GM21390 (cell line): ENCODE measurements at regions not wholly inside any gene's neighbourhood (a gene's known extent, or its start where the extent isn't known, plus 50 kb on each side); places are given as distances from the start of the nearest gene placed in this dataset.
"Not testable (repeated sequence)": the region's sequence is repeated elsewhere in the genome, so short reads cannot be mapped to it uniquely, and the experiment has no call there.

ENCODE experiments used
- ATAC-seq: cut with Tn5 transposase; IDR thresholded peaks from one replicate; pipeline ENCODE4 v1.9.1; 2021; ENCODE audit not compliant: unreplicated experiment

DNA sequence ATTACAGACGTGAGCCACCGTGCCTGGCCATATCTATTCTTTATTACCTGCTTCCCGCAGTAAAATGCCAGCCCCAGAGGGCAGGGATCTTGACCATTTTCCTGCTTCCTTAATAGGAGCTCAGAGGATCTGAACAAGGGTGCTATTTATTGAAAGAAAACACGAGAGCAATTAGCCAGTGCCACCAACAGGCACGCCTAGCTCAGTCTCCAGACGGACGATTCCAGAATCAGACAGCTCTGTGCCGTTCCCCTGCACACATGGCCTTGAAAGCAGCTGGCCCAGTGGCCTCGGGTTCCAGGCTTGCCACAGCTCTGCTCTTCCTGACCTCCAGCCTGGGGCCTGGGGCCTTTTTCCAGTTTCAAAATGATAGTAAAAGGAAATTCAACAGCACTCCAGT lies 135.2 kb upstream of the RFLNA start:
- ATAC-seq, result no peak

DNA sequence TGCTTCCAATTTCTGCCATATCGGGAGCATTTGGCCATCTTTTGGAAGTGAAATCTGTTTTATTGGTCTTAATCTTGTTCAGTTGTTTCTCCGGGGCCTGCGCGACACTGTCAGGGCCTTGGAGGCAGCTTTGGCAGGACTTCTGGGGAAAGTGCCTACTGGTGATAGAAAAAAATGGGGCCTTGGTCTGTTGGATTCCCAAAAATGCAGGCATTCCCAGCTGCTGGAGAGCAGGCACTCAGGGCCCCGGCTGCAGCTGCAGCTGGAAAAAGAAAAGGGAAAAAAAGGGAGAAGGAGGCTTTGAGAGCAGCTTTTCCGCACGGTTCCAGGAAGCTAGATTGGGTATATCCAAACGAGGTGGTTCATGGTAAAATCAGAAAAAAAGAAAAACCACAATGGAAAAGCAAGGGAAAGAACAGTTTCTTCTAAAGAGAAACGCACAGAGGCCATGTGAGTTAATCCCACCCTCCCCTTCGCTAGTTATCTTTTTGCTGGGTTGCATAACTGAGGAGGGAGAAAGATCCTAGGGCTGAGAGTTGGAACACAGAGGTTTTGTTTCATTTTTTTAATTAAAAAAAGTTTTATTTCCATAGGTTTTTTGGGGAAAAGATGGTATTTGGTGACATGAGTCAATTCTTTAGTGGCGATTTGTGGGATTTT lies 134.7 kb upstream of the RFLNA start:
- no peak for ATAC-seq

DNA sequence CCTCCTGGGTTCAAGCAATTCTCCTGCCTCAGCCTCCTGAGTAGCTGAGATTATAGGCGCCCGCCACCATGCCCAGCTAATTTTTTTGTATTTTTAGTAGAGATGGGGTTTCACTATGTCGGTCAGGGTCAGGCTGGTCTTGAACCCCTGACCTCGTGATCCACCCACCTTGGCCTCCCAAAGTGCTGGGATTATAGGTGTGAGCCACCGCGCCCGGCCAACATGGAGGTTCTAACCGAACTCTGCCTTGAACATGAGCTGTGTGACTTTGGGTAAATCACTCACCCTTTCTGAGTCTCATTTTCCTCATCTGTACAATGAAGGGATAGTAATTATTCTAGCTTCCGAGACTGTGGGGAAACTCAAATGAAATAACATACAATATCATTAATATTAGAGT lies 133.5 kb upstream of the RFLNA start:
- ATAC-seq, result not testable (repeated sequence)

DNA sequence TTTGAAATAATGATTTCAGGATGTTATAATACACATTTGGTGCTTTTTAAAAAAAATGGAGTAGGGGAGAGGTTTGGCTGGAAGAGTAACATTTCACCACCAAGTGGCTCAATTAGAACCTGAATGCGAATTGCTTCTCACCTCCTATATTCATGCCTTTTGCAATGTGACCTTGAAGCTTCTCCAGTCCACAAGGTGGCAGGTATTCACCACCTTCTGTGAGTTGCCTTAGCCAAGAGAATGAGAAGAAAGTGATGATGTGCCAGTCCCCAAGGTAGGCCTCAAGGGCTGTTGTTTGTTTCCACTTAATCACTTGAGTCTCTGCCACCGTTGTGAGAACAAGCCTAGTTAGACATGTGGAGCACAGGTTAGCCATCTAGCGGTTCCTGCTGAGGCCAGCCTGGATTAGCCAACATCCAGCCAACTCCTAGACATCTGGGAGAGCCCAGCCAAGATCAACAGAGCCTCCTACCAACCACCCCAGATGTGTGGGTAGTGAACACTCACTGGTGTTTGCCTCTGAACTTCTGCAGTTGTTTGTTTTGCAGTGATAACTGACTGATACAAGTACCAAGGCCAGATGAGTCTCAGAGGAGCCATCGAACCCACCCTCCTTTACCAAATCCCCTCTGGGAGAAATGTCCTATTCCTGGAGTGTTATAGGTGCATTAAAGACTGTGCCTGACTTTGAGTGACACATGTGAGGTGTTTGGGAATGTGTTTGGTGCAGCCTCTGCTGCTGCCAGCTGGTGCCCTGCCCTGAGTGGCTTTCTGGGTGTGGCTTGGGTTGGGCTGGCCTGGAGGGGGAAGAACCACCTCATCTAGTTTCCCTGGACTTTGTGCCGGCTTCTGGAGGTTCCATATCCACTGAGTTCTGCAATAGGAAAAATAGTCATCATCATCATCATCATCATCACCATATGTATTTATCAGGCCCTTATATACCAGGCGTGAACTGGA lies 132.5 kb upstream of the RFLNA start:
- ATAC-seq, result no peak

DNA sequence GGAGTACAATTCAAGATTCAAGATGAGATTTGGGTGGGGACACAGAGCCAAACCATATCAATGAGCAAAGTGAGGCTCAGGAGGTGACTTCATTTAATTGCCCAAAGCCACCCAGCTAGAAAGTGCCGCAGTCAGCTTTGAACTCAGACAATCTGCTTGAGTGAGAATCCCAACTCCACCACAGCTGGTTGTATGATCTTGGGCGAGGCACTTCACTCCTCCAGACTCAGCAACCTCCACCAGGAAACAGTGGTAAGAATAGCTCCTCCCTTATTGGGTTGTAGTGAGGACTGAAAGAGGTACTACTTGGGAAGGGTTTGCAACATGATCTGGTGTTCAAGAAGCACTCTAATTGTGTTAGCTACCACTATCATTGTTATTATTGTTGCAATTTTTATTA lies 129.2 kb upstream of the RFLNA start:
- ATAC-seq, result no peak

DNA sequence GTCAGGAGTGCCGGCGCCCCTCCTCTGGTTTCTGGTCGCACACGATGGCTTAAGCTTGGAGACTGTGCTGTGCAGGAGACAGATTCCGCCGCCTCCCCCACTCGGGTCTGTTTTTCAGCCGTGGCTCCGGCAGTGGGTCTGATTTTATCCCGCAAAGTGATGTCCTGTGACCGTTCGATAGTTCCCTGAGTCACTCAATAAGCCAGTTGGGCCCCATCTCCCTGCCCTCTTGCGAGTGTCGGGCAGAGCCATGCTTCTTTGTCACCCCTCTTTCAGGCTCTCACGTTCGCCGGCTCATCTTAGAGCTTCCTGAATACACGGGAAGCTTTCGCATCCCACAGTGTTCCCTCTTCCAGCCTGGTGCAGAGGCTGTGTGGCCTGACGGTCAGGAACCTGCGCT lies 127.8 kb upstream of the RFLNA start:
- ATAC-seq, result no peak

DNA sequence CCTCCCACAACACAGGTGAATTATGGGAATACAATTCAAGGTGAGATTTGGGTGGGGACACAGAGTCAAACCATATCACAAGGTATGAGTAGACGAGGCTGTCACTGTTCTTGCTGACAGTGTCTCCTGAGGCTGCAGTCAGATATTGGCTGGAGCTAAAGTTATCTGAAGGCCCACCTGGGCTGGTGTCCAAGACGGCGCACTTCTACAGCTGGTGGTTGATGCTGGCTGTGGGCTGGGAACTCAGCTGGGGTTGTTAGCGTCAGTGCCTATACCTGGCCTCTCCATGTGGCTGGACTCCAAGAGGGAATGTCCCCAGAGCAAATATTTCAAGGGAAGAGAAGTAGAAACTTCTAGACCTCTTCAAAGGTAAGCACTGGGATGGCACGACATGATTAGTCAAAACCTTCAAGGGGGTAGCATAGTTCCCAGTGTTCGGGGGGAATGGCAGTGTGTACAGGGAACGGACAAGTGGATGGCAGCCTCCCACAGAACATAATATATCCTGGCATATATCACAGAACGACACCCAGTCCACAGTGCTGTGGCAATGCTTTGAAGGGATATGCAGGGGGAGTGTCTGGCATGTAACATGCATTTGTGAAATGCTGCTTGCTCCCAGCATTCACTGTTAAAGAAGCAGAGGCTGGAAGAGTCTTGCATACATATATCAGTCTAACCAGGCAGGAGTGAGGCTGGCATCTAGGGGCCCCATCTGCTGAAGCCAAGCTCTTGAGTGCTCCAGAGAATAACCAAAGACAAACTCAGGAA lies 126.7 kb upstream of the RFLNA start:
- ATAC-seq, result no peak

DNA sequence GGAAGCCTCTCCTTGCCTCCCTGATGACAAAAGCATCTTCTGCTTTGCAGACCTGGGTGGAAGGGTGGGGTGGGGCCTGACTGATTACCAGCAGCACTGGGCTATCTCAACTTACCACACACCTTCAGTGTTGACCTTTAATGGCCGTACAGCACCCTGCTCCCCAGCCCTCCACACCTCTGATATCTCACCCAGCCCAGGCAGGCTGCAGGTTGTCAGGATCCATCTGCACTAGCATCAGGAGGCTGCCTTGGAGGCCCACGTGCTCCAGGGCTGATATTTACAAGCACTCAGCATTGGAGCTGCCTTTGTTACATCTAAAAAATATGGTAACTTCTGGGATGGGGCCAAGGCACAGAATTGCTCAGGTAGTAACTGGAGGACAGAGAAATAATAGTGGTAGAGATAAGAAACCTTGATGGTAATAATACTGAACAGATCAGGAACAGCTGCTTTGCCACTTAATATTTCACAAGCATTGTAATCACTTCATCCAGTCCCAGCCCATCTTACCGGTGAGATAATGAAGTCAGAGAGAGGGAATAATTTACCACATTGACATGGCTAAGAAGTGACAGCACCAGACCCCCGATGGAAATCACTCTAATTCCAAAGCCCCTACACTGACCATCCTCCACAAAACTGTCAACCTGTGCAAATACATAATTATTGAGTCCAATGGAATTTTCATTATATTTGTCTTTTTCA lies 125.2 kb upstream of the RFLNA start:
- no peak for ATAC-seq

DNA sequence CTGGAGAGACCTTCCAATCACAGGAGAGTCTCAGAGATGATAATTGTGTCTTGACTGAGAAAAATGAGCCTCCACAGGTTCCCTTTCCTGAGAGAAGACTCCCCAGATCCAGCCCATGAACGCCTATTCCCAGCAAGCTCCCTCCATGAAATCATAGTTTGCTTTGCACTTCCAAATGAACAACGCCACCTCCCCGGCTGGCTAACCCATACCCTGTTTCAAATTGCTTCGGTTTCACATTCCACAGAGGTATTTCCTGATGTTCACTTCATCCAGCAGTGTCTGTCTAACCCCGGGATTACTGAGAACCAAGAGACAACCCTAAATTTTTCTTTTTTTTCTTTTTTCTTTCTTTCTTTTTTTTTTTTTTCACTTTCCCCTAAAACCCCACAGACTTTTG lies 124.1 kb upstream of the RFLNA start:
- ATAC-seq, result no peak

DNA sequence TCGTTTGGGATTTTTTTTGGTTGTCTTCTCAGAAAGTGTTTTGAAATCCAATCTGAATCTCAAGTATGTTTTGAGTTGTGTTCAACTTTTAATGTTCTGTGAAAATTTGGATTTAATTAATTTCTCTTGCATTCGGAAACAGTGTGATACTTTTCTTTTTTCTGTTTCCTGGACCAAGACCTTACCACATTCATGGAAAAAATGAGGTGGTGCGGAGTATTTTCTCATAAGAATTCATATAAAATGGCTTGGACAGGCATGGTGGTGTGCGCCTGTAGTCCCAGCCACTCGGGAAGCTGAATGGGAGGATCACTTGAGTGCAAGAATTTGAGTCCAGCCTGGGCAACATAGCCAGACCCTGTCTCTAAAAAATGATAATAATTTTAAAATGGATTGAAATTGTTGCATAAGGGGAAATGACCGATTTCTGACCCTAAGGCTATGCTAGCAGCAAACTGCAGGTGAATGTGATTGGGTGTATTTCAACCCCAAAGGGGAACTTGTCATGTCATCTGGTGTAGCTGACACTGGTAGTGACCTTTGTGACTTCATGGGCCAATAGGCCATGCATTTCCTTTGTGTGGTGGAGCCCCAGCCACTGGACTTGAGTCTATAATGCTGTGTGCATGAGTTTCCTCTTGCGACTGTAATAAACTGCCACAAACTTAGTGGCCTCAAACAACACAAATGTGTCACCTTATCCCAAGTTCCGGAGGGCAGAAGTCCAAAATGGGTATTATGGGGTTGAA lies 123.5 kb upstream of the RFLNA start:
- no peak for ATAC-seq

DNA sequence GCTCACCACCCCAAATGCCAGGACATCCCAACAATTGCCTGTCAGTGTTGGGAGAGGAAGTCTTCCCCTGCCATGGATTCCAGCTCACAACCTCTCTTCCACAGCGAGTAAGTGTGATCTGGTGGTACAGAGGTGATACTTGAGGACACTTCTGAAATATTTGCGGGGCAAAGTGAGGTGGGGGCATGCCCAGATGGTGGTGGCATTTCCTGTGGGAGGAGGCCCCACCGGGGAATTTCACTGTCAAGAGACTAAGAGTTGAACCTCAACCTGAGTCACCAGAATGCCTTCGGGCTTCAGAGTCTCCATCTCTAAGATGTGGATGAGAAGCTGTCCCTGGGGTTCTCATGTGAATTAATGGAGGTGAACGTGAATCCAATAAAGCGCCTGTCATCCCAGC lies 122.3 kb upstream of the RFLNA start:
- no peak for ATAC-seq

DNA sequence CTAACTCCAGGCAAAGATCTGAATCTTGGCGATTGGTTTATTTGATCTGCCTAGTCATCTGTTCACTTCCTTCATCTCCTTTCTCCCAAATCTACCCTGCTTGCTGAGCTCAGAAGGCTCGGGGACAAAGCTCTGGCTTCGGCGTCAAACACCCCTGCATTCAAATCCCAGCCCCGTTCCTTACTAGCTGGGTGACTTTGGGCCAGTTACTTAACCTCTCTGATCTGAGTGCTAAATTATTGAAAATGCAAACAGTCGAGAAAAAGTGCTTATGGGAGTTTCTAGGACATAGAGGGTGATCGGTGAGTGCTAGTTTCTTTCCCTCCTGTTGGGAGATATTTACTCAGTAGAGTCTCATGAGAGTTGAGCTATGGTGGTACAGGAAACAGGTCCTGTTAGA lies 121.2 kb upstream of the RFLNA start:
- no peak for ATAC-seq

DNA sequence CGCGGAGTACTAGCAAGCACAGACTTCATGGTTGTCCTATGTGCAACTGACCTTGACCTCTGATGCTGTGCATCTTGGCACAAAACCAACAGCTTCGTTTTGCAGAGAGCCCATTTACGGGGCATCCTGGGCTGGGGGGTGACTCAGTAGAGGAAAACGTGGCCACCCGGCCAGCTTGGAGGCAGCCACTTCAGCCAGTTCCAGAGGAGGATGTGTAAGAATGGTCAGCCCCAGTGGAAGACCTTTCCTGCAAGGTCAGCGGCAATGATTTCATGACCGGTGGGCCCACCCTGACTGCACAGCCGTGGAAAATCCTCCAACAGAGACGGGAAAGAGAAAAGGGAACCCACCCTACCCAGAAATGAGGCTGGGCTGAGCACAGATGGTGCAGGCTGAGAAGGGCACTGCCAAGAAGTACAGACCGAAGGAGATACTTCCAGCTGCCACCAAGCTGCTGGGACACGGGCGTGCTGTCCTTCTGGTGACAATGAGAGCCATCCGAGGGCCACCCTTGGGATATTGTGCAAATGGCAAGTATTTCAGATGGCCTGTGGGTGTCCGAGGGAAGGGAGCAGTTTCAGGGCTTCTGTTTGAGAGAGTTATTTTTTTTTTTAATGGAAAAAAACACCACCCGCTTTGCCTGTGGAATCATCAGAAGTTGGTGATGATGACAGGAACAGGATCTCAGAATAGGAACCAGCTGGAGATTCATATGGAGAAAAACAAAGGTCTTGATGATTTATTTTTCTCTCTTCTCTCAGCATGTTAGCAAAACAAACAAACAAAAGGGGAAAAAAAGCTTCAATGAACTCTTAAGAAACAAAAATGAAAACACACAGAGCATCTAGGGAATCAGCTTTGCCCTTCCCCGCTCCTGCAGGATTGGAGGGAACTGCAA lies 120.2 kb upstream of the RFLNA start:
- ATAC-seq, result no peak

DNA sequence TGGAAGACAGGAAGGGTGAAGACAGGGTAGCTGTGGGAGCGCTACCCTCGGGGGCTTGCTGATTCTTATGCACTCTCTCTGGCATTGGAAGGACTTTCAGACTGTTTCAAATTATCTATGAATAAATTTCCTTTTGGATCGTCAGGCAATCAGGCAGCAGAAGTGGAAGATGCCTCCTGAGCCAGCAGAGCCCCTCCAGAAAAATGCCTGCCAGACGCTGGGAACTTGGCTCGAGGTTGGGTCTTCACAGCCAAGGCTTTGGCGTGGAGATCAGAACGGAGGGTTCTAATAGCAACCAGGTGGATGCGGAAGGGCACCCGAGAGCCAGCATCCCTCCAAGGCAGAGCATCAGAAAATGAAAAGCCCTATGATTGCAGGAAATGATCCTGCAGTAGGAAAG lies 119.2 kb upstream of the RFLNA start:
- no peak for ATAC-seq

DNA sequence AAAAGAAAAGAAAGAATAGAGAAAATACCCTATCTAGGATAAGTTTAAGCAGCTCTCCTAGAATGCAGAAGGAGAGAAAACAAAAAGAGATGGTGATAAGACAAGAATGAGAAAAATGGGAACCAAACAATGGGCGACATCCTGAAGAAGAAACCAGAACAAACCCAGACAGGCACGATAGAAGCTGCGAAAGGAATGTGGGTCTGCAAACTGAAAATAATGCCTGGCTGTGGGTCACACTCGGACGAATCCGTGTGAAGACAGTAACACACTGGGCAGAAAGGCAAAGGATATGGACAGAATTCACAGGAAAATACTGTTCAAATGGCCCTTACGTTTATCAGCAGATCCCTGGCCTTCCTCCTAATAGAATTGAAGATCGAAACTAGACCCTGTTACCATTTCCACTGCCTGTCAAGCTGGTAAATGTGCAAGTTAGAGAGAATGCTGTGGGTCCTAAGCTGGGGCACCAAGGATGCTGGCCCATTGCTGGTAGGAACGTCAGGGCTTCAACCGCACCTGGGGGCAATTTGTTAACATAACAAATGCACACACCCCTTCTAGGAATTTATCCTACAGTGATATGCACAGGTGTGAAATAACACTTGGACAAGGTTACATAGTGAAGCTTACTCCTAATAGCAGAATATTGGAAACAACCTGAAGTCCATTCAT lies 117.5 kb upstream of the RFLNA start:
- ATAC-seq, result no peak

DNA sequence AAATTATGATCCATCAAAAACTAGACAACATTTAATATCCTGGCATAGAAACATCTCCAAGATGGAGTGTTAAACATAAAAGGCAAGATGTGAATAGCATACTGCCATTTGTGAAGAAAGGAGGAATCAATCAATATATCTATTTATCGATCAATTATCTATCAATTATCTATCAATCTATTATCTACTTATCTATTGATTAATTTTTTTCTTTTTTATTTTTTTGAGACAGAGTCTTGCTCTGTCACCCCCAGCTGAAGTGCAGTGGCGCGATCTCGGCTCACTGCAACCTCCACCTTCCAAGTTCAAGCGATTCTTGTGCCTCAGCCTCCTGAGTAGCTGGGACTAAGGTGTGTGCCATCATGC lies 117.0 kb upstream of the RFLNA start:
- no peak for ATAC-seq

DNA sequence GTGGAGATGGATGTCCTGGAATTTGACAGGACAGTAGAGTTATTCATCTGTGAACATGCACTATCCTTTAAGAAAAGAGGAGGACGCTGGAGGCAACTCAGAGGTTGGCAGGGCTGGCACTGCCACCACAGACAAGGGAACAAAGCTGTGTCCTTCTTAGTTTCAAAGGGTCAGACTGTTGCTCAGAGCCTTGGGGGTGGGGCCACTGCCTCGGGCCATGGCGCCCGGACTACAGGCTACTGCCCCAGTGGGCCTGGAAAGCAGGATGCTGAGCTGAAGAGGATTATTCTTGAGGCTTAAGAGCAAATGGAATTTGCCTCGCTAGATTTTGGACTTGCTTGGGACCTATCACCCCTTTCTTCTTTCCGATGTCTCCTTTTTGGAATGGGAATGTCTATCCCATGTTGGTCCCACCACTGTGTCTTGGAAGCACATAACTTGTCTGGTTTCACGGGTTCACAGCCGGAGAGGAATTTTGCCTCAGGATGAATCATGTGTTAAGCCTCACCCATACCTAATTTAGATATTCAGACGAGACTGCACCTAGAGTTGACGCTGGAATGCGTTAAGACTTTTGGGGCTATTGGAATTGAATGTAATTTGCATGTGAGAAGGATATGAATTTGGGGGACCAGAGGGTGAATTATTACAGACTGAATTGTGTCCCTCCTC lies 114.8 kb upstream of the RFLNA start:
- ATAC-seq, result no peak

DNA sequence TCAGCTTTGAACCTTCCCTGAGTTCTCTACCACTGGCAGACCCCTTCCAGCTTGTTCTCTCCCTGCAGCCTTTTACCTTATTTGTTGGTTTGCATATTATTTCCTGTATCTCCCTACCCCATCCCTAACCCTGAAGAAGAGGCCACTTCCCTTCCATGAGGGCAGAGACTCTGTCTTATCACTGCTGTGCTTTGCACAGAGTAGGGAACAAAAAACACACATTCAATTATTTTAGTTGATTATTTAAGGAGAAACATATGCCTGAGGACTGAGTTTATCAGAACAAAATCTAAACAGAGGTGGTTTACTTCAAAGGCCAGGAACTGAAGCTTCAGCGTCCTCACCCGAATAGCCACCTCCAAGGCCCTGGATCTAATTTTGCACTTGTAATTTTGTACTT lies 111.7 kb upstream of the RFLNA start:
- ATAC-seq, result no peak
